ENCODE measurements at regions not wholly inside any gene's neighbourhood (a gene's known extent, or its start where the extent isn't known, plus 50 kb on each side); places are given as distances from the start of the nearest gene placed in this dataset.

- TF ChIP-seq, protein P1, sequence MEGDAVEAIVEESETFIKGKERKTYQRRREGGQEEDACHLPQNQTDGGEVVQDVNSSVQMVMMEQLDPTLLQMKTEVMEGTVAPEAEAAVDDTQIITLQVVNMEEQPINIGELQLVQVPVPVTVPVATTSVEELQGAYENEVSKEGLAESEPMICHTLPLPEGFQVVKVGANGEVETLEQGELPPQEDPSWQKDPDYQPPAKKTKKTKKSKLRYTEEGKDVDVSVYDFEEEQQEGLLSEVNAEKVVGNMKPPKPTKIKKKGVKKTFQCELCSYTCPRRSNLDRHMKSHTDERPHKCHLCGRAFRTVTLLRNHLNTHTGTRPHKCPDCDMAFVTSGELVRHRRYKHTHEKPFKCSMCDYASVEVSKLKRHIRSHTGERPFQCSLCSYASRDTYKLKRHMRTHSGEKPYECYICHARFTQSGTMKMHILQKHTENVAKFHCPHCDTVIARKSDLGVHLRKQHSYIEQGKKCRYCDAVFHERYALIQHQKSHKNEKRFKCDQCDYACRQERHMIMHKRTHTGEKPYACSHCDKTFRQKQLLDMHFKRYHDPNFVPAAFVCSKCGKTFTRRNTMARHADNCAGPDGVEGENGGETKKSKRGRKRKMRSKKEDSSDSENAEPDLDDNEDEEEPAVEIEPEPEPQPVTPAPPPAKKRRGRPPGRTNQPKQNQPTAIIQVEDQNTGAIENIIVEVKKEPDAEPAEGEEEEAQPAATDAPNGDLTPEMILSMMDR (IDR thresholded peaks at IDR 0.05), result no peak
- no peak for TF ChIP-seq POLR2A (IDR thresholded peaks at IDR 0.05)
Observed at GRCh38 chr6:93940381-93940780, 521.0 kb upstream of the EPHA7 start.
